GM21390 (cell line): ENCODE measurements at regions not wholly inside any gene's neighbourhood (a gene's known extent, or its start where the extent isn't known, plus 50 kb on each side); places are given as distances from the start of the nearest gene placed in this dataset.
"Not testable (repeated sequence)": the region's sequence is repeated elsewhere in the genome, so short reads cannot be mapped to it uniquely, and the experiment has no call there.

Source experiments
- ATAC-seq: cut with Tn5 transposase; IDR thresholded peaks from one replicate; pipeline ENCODE4 v1.9.1; 2021; ENCODE audit not compliant: unreplicated experiment

GRCh38 chr6:164744301-164744700 is 565.1 kb downstream of the C6orf118 start:
- ATAC-seq, result no peak

GRCh38 chr6:164741938-164742451 is 567.4 kb downstream of the C6orf118 start:
- no peak for ATAC-seq

- not testable (repeated sequence) for ATAC-seq
Observed at GRCh38 chr6:164736090-164736489, 573.3 kb downstream of the C6orf118 start.

DNA sequence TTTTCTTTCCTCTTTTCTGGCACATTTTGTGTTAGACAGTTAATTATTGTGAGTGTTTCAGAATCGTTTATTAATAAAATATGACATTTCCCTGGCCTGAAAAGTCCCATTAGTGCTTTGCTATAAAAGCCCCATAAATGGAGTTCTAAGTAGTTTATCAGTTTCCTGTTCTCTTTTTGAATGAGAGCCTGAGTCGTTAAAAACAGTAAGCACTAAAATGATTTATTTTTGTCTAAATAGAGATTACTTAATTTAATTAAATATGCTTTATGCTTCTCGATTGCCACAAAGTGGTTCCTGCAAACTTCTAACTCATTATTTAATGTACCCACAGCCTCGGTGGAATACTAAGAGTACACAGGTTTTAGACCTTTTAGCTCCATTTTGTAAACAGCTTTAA is 577.9 kb downstream of the C6orf118 start:
- no peak for ATAC-seq

DNA sequence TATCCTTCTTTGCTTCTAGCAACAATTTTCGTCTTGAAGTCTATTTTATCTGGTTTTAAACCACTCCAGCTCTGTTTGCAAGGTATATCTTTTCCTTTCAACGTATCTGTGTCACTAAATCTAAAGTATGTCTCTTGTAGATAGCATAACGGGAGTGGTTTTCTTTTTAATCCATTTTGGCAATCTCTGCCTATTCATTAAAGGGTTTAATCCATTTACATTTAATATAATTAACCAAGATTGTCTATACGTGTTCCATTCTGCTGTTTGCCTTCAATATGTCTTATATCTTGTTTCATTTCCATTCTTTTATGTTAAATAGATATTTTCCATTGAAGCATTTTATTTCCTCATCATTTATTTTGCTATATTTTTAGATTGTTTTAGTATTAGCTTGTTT is 587.9 kb downstream of the C6orf118 start:
- no peak for ATAC-seq

DNA sequence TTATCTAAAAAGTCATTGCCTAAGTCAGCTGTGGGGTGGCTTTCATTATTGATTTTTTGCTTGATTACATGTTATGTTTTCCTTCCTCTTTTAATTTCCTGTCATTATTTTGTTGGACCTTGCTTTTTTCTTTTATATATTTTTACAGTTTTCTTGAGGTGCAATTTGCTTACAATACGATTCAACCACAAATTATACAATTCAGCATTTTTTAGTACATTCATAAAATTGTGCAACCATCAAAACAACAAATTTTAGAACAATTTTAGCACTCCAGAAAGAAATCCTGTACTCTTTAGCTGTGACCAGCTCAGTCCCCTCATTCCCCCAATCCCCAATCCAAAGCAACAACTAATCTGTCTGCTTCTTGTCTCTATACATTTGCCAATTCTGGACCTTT is 608.9 kb downstream of the C6orf118 start:
- no peak for ATAC-seq

DNA sequence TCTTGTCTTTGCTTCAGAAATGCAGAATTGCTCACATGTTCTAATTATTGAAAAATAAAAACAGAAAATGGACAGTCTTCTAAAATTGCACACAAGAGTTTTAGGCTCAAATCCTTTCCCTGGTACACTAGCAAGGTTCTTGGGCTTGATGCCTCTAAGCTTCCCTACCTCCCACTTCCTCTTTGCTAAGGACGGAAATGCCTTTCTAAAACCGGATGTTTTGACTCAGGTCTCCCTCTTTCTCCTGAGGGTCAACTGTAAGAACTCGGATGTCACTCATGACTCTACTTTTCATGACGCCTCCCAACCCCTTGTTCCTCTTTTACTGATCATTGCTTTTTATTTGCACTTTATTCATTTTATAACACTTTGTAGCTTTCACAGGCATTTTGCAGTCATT is 613.5 kb downstream of the C6orf118 start:
- no peak for ATAC-seq

GRCh38 chr6:164694386-164694785 is 615.0 kb downstream of the C6orf118 start:
- no peak for ATAC-seq

DNA sequence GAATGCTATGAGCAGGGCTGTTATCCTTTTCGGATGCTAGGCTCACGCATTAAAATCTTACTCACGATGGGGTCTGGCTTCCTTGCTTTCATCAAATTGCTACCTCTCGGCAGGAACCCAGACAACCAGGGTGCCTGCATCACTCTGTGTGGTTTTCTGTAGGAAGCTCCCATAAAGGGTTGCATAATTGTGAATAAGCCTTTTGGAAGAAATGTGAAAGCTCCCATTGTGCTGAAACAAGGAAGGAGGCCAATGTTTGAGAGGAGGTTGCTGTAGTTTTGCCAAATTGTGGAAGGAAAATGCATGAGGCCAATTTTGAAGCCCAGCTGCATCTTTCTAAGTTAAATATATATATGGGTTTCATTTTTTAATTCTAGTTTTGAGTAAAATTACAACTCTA is 615.5 kb downstream of the C6orf118 start:
- ATAC-seq, result no peak

GRCh38 chr6:164692772-164693510 is 616.5 kb downstream of the C6orf118 start:
- no peak for ATAC-seq

GRCh38 chr6:164690702-164691500 is 618.5 kb downstream of the C6orf118 start:
- ATAC-seq, result no peak

DNA sequence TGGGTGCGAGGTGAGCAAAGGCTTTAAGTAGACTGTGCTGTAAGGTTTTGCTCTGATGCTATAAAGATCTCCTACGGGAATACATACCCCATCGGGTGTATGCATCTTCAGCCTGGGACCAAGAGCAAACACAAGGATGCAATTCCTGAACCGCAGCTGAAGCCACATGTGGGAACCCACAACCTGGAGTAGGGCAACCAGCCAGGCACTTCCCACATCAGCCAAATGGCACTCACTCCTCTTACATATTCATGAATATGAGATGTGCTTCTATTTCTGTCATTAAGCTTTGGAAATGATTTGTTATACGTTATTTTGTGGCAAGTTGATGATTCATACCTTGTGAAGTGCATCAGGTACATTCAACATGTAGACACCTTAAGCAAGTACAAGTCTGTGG is 619.2 kb downstream of the C6orf118 start:
- no peak for ATAC-seq

DNA sequence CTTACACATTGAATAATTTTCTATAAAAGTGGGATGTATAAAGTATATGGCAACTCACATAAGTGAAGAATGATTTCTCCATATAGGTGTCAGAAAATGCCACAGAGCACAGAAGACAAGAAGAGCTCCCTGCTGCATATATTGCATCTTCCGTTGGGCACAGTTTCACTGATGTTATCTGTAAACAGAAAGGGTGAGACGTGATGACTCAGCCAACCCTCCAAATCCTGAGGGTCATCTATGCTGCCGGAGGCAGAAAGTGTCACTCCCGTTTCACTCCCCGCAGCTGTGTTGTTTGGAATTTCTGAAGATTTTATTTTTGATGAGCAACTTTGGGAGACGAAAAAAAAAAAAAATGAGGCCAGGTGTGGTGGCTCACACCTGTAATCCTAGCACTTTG is 644.1 kb downstream of the C6orf118 start:
- no peak for ATAC-seq

GRCh38 chr6:164663634-164664033 is 645.8 kb downstream of the C6orf118 start:
- ATAC-seq, result no peak

DNA sequence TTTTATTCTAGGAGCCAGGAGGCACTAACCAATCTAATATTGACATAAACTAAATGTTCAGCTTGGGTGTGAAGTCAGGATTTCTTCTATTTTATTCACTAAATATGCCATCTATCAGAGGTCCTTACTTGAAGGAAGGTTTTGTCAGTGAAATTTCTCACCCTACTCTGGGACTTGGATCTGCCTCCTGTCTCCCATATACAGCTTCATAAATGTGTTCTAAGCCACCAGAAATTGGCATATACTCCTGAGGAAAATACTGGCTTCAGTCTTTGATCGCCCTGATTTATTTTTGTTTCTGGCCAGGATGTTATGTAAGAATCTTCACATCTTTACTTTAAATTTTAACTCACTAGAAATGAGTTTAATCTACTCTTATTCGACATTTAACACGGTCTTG is 647.7 kb downstream of the C6orf118 start:
- ATAC-seq, result no peak

DNA sequence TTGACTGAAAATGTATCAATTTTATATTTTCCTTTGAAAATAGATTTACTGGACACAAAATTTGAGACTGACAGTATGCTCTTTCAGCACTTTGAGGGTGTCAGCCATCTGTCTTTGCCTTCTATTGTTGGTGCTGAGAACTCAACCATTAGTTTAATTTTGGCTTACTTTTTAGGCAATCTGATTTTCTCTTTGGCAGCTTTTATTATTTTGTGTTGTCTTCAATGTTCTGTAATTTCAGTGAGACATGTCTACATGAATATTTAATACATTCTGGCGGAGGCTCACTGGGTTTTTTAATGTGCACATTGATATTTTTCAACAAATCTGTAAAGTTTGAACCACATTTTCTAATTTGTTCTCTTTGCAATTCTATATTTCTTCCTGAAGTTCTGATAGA is 648.6 kb downstream of the C6orf118 start:
- no peak for ATAC-seq

- no peak for ATAC-seq
Observed at GRCh38 chr6:164640956-164641355, 668.4 kb downstream of the C6orf118 start.

- ATAC-seq, result no peak
Observed at GRCh38 chr6:164628302-164628931, 681.0 kb downstream of the C6orf118 start.

DNA sequence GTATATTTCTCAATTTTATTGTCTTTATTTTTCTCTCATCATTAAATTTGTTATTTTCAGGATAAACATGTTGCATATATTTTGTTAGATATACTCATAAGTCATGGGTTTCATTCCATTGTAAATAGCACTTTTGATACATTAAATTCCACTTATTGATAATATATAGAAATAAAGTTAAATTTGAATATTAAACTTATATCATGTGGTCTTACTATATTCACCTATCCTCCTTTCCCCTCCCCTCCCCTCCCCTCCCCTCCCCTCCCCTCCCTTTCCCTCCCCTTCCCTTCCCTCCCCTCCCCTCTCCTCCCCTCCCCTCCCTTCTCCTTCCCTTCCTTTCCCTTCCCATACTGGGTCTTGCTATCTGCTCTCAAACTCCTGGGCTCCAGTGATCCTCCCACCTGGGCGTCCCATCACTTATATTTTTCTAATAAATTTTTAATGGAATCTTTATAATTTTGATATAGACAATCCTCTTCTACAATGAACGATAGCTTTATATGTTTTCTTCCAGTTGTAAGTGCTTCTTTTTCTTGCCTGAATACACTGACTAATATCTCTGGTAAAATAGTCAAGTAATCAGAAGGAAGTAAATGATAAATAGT is 692.4 kb downstream of the C6orf118 start:
- ATAC-seq, result no peak

- no peak for ATAC-seq
Observed at GRCh38 chr6:164612751-164613150, 696.7 kb downstream of the C6orf118 start.

DNA sequence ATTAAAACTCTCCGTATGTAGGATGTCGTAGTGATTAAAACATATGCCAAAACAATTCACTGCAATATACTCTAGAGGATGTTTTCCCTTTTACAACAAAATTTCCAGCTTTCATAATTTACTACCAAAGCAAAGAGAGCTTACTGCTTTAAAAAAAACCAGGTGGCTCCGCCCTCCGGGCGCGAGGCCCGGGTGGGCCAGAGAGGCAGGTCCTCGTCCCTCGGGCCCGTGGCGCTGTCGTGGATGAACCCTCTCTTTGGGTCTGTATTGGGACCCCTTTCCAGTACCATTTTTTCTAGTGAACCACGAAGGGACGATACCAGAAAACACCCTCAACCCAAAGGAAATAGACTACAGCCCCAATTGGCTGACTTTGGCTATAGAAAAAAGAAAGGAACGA is 698.5 kb downstream of the C6orf118 start:
- not testable (repeated sequence) for ATAC-seq
